Astrocyte (in vitro differentiated cells and primary cell): ENCODE measurements at regions not wholly inside any gene's neighbourhood (a gene's known extent, or its start where the extent isn't known, plus 50 kb on each side); places are given as distances from the start of the nearest gene placed in this dataset.

Experiments used
- DNase-seq: peaks from one replicate; pipeline ENCODE4 v3.0.0-alpha.2; 2010; ENCODE audit warnings: low read depth
- FAIRE-seq: peaks from 2 replicates; lab custom pipeline; 2011; peaks lifted over from hg19 to GRCh38; lab: Jason Lieb, UNC
- H2AFZ ChIP-seq: 2 replicates; pipeline ENCODE4 v1.6.0; 2012; ENCODE audit warnings: low read depth, low read length, inconsistent platforms
- H3K27ac ChIP-seq: 2 replicates; pipeline ENCODE4 v1.5.1; 2011; ENCODE audit warnings: low read depth, low read length, inconsistent platforms
- H3K27me3 ChIP-seq: 2 replicates; pipeline ENCODE4 v1.6.0; 2011; ENCODE audit warnings: low read length, inconsistent platforms; ENCODE audit not compliant: insufficient read depth
- H3K36me3 ChIP-seq: 2 replicates; pipeline ENCODE4 v1.5.1; 2011; ENCODE audit warnings: low read length, inconsistent platforms; ENCODE audit not compliant: insufficient read depth
- H3K4me1 ChIP-seq: 2 replicates; pipeline ENCODE4 v1.5.1; 2011; ENCODE audit warnings: low read length, inconsistent platforms; ENCODE audit not compliant: insufficient read depth
- H3K4me2 ChIP-seq: 2 replicates; pipeline ENCODE4 v1.6.0; 2012; ENCODE audit warnings: low read length, inconsistent platforms
- H3K4me3 ChIP-seq: 2 replicates; pipeline ENCODE4 v1.5.1; 2011; ENCODE audit warnings: low read depth, mild to moderate bottlenecking, low read length, inconsistent platforms; ENCODE audit not compliant: insufficient read depth
- H3K79me2 ChIP-seq: 2 replicates; pipeline ENCODE4 v1.6.0; 2012; ENCODE audit warnings: mild to moderate bottlenecking, low read length, inconsistent platforms; ENCODE audit not compliant: insufficient read depth
- H3K9ac ChIP-seq: 2 replicates; pipeline ENCODE4 v1.6.0; 2012; ENCODE audit warnings: mild to moderate bottlenecking, low read length, inconsistent platforms
- H3K9me3 ChIP-seq: 2 replicates; pipeline ENCODE4 v1.5.1; 2012; ENCODE audit warnings: low read depth, mild to moderate bottlenecking, low read length, inconsistent platforms; ENCODE audit not compliant: insufficient read depth
- H4K20me1 ChIP-seq: 2 replicates; pipeline ENCODE4 v1.6.0; 2012; ENCODE audit warnings: low read length, inconsistent platforms; ENCODE audit not compliant: insufficient read depth
- H3K27ac Mint-ChIP-seq: one replicate; pipeline ENCODE4 v1.8.0; 2021; ENCODE audit warnings: mild to moderate bottlenecking, mixed read lengths; ENCODE audit not compliant: unreplicated experiment
- H3K27me3 Mint-ChIP-seq: one replicate; pipeline ENCODE4 v1.8.0; 2021; ENCODE audit warnings: low read depth, mixed read lengths; ENCODE audit not compliant: unreplicated experiment
- H3K36me3 Mint-ChIP-seq: one replicate; pipeline ENCODE4 v1.8.0; 2021; ENCODE audit warnings: low read depth, mixed read lengths; ENCODE audit not compliant: unreplicated experiment
- H3K4me1 Mint-ChIP-seq: one replicate; pipeline ENCODE4 v1.8.0; 2021; ENCODE audit warnings: low read depth, mixed read lengths; ENCODE audit not compliant: unreplicated experiment
- H3K4me3 Mint-ChIP-seq: one replicate; pipeline ENCODE4 v1.8.0; 2021; ENCODE audit warnings: mild to moderate bottlenecking, moderate library complexity, mixed read lengths; ENCODE audit not compliant: unreplicated experiment
- H3K9me3 Mint-ChIP-seq: one replicate; pipeline ENCODE4 v1.8.0; 2021; ENCODE audit warnings: mild to moderate bottlenecking, mixed read lengths; ENCODE audit not compliant: unreplicated experiment
- CTCF ChIP-seq: IDR thresholded peaks from 2 replicates; pipeline ENCODE4 v1.5.1; 2011; ENCODE audit warnings: low read depth, mild to moderate bottlenecking, inconsistent platforms, low read length, moderate library complexity; ENCODE audit not compliant: insufficient read depth
- EZH2 ChIP-seq: IDR thresholded peaks from 2 replicates; pipeline ENCODE4 v1.6.1; 2012; ENCODE audit warnings: mild to moderate bottlenecking, low read length, inconsistent platforms; ENCODE audit not compliant: insufficient read depth

- Histone ChIP-seq H3K27ac (no peak overlapping the region), H3K27me3 (no peaks in the 10 kb centered on the region), H4K20me1 (no peaks in the 10 kb centered on the region), H3K4me2 (no peak overlapping the region), H3K4me3 (no peak overlapping the region), H3K79me2 (no peaks in the 10 kb centered on the region), H3K36me3 (no peaks in the 10 kb centered on the region), H3K9ac (no peak overlapping the region), H3K4me1 (no peaks in the 10 kb centered on the region), H2AFZ (no peak overlapping the region), H3K9me3 (no peaks in the 10 kb centered on the region)
- H3K4me3 Mint-ChIP-seq, result no peak overlapping the region
- peaks cover 2% of the 10 kb centered on the region for H3K9me3 Mint-ChIP-seq
- no peak for DNase-seq
- no peak for FAIRE-seq
- TF ChIP-seq EZH2, result no peak
- no peak for TF ChIP-seq CTCF
- H3K4me1 Mint-ChIP-seq, result peaks cover 8% of the 10 kb centered on the region
- peaks cover 1% of the 10 kb centered on the region for H3K27me3 Mint-ChIP-seq
- no peak overlapping the region for H3K27ac Mint-ChIP-seq
- H3K36me3 Mint-ChIP-seq, result no peaks in the 10 kb centered on the region
Observed at GRCh38 chr5:118723021-118723338, 265.4 kb downstream of the DTWD2 start.

- no peak overlapping the region for H2AFZ ChIP-seq
- no peaks in the 10 kb centered on the region for H4K20me1 ChIP-seq
- no peaks in the 10 kb centered on the region for H3K27me3 ChIP-seq
- no peak overlapping the region for H3K4me2 ChIP-seq
- no peaks in the 10 kb centered on the region for H3K4me1 ChIP-seq
- H3K4me3 ChIP-seq, result no peak overlapping the region
- Mint-ChIP-seq H3K27ac (no peak overlapping the region), H3K27me3 (peaks cover 1% of the 10 kb centered on the region), H3K4me1 (peaks cover 8% of the 10 kb centered on the region), H3K36me3 (no peaks in the 10 kb centered on the region), H3K4me3 (no peak overlapping the region), H3K9me3 (peaks cover 2% of the 10 kb centered on the region)
- H3K79me2 ChIP-seq, result no peaks in the 10 kb centered on the region
- H3K36me3 ChIP-seq, result no peaks in the 10 kb centered on the region
- DNase-seq (no peak), FAIRE-seq (no peak)
- H3K9me3 ChIP-seq, result no peaks in the 10 kb centered on the region
- no peak overlapping the region for H3K9ac ChIP-seq
- TF ChIP-seq EZH2 (no peak), CTCF (no peak)
- H3K27ac ChIP-seq, result no peak overlapping the region
Observed at GRCh38 chr5:118722122-118723020, 266.0 kb downstream of the DTWD2 start.

GRCh38 chr5:118711727-118712126, 276.6 kb downstream of the DTWD2 start:
- Histone ChIP-seq H3K4me2 (no peak overlapping the region), H3K4me1 (no peaks in the 10 kb centered on the region), H3K79me2 (no peaks in the 10 kb centered on the region), H3K4me3 (no peak overlapping the region), H3K36me3 (no peaks in the 10 kb centered on the region), H4K20me1 (no peaks in the 10 kb centered on the region), H3K9ac (no peak overlapping the region), H3K27ac (no peak overlapping the region), H2AFZ (no peak overlapping the region), H3K27me3 (no peaks in the 10 kb centered on the region), H3K9me3 (peaks cover 3% of the 10 kb centered on the region)
- Mint-ChIP-seq H3K9me3 (peaks cover 4% of the 10 kb centered on the region), H3K4me1 (no peaks in the 10 kb centered on the region), H3K27me3 (no peaks in the 10 kb centered on the region), H3K36me3 (no peaks in the 10 kb centered on the region), H3K4me3 (no peak overlapping the region), H3K27ac (no peak overlapping the region)
- no peak for FAIRE-seq
- DNase-seq, result no peak
- no peak for TF ChIP-seq CTCF
- no peak for TF ChIP-seq EZH2
